GM12878 (cell line): ENCODE measurements at regions not wholly inside any gene's neighbourhood (a gene's known extent, or its start where the extent isn't known, plus 50 kb on each side); places are given as distances from the start of the nearest gene placed in this dataset.

Experiments used
- ATAC-seq: fragments of 200-7000 bp; cut with Tn5 transposase; 3 replicates; pipeline ENCODE4 v1.9.1; 2020; ENCODE audit warnings: mild to moderate bottlenecking, moderate library complexity
- BruUV-seq: library from RNA; stranded (reverse); fragments of 400-500 nt; replicated peaks from 2 replicates; lab custom pipeline; 2021; lab: Mats Ljungman, UMichigan
- CTCF ChIA-PET: fragments of 300-600 bp; sonication (Branson Sonifier 250); formaldehyde crosslinking; extraction: SDS; loops from one replicate; lab custom pipeline; 2021; ENCODE audit warnings: inconsistent platforms; lab: Yijun Ruan, JAX
- POLR2A ChIA-PET: fragments of 350-600 bp; formaldehyde crosslinking; extraction: SDS; loops from one replicate; lab custom pipeline; 2021; ENCODE audit warnings: inconsistent platforms; lab: Charles Lee
- RAD21 ChIA-PET: fragments of 300-600 bp; sonication (Branson Sonifier 250); formaldehyde crosslinking; loops from one replicate; lab custom pipeline; 2023; ENCODE audit warnings: antibody characterized with exemption; ENCODE audit not compliant: unreplicated experiment; lab: Charles Lee
- SMC1A ChIA-PET: fragments of 300-600 bp; sonication (Branson Sonifier 250); formaldehyde crosslinking; loops from one replicate; lab custom pipeline; 2023; ENCODE audit not compliant: unreplicated experiment, uncharacterized antibody; lab: Charles Lee
- DNase-seq: peaks from one replicate; pipeline ENCODE4 v3.0.0-alpha.2; 2011; ENCODE audit warnings: low read depth, low spot score
- FAIRE-seq: peaks from 3 replicates; lab custom pipeline; 2011; peaks lifted over from hg19 to GRCh38; lab: Jason Lieb, UNC
- H2AFZ ChIP-seq: 2 replicates; pipeline ENCODE4 v1.6.0; 2011; ENCODE audit warnings: low read depth, low read length, control low read depth; ENCODE audit not compliant: control insufficient read depth
- H3K27ac ChIP-seq: 2 replicates; pipeline ENCODE4 v1.5.1; 2011; ENCODE audit warnings: control low read depth; ENCODE audit not compliant: control insufficient read depth, insufficient read depth
- H3K27me3 ChIP-seq, 2 experiments: replicated peaks in 1 of 2; 2 replicates each; pipeline versions ENCODE4 v1.6.0 to v1.6.1; 2011; ENCODE audit warnings: low read length in 1 of 2; ENCODE audit not compliant: control insufficient read depth in 2 of 2, insufficient read depth in 2 of 2
- H3K36me3 ChIP-seq, 2 experiments: 2 replicates each; pipeline ENCODE4 v1.5.1; 2011; ENCODE audit warnings: low read length in 1 of 2; ENCODE audit not compliant: control insufficient read depth in 2 of 2, insufficient read depth in 2 of 2
- H3K4me1 ChIP-seq: 2 replicates; pipeline ENCODE4 v1.6.1; 2011; ENCODE audit warnings: mild to moderate bottlenecking, low read length, moderate library complexity, mixed read lengths; ENCODE audit not compliant: control insufficient read depth, insufficient read depth
- H3K4me2 ChIP-seq: 2 replicates; pipeline ENCODE4 v1.6.0; 2011; ENCODE audit warnings: control low read depth; ENCODE audit not compliant: control insufficient read depth, insufficient read depth
- H3K4me3 ChIP-seq: fragments of 200-600 bp; sonication (generic); 2 replicates; pipeline ENCODE4 v1.5.1; 2016
- H3K79me2 ChIP-seq: 2 replicates; pipeline ENCODE4 v1.6.0; 2011; ENCODE audit warnings: low read length; ENCODE audit not compliant: control insufficient read depth, insufficient read depth
- H3K9ac ChIP-seq: 2 replicates; pipeline ENCODE4 v1.8.0; 2011; ENCODE audit warnings: low read length, control low read depth, mixed read lengths; ENCODE audit not compliant: control insufficient read depth, insufficient read depth
- H3K9me3 ChIP-seq: replicated peaks from 3 replicates; pipeline ENCODE4 v1.5.1; 2011; ENCODE audit warnings: mild to moderate bottlenecking, low read length; ENCODE audit not compliant: control insufficient read depth, insufficient read depth
- H4K20me1 ChIP-seq: 2 replicates; pipeline ENCODE4 v1.6.0; 2011; ENCODE audit not compliant: control insufficient read depth, insufficient read depth
- CHD2 ChIP-seq: IDR thresholded peaks from 2 replicates; pipeline ENCODE4 v1.6.1; 2011; ENCODE audit warnings: low read depth, low read length, improper control_type of control experiment, borderline replicate concordance
- EED ChIP-seq: sonication (generic); IDR thresholded peaks from 2 replicates; pipeline ENCODE4 v1.6.1; 2016; ENCODE audit warnings: antibody characterized with exemption, low read depth
- JUNB ChIP-seq: IDR thresholded peaks from 2 replicates; pipeline ENCODE4 v1.6.1; 2016; ENCODE audit warnings: antibody characterized with exemption, mild to moderate bottlenecking
- MEF2A ChIP-seq: IDR thresholded peaks from 2 replicates; pipeline ENCODE4 v1.6.1; 2011; ENCODE audit warnings: low read depth, mild to moderate bottlenecking, low read length, moderate library complexity; ENCODE audit not compliant: insufficient read depth
- PML ChIP-seq: IDR thresholded peaks from 2 replicates; pipeline ENCODE4 v1.6.1; 2012; ENCODE audit warnings: low read length, inconsistent platforms
- RAD51 ChIP-seq: fragments of 450-650 bp; IDR thresholded peaks from 2 replicates; pipeline ENCODE4 v1.6.1; 2016; ENCODE audit warnings: moderate library complexity, mild to moderate bottlenecking, inconsistent platforms
- SIN3A ChIP-seq: IDR thresholded peaks from 2 replicates; pipeline ENCODE4 v1.6.1; 2012; ENCODE audit warnings: low read depth, low read length, improper control_type of control experiment
- SIX5 ChIP-seq: IDR thresholded peaks from 2 replicates; pipeline ENCODE4 v1.6.1; 2011; ENCODE audit warnings: mild to moderate bottlenecking, low read depth, low read length, moderate library complexity; ENCODE audit not compliant: severe bottlenecking
- STAT1 ChIP-seq: fragments of 450-650 bp; conservative IDR thresholded peaks from 2 replicates; pipeline ENCODE4 v1.6.1; 2014; ENCODE audit warnings: antibody characterized with exemption, mild to moderate bottlenecking
- YBX1 ChIP-seq: fragments of 450-650 bp; IDR thresholded peaks from 2 replicates; pipeline ENCODE4 v1.6.1; 2016; ENCODE audit warnings: antibody characterized with exemption
- YY1 ChIP-seq: IDR thresholded peaks from 2 replicates; pipeline ENCODE4 v1.6.1; 2011; ENCODE audit warnings: low read depth, mild to moderate bottlenecking, low read length
- WGBS: methylation state at CpG from one replicate; pipeline ENCODE4 v1.1.6; 2016; ENCODE audit warnings: low lambda C conversion rate; ENCODE audit not compliant: insufficient replicate concordance, insufficient coverage; ENCODE audit errors: missing lambda C conversion rate; 5-methylcytosine and 5-hydroxymethylcytosine counted together
- in situ Hi-C: fragments of 300-500 bp; cut with MboI; formaldehyde crosslinking; loops from 9 replicates; pipeline ENCODE4 v1.14.3; 2018; ENCODE audit warnings: mixed read lengths
- intact Hi-C: fragments of 100-400 bp; cut with micrococcal nuclease; formaldehyde crosslinking; loops from one replicate; pipeline ENCODE4 v1.14.2; 2022; ENCODE audit not compliant: unreplicated experiment

GRCh38 chr3:46096781-46097180 lies 69.5 kb upstream of the XCR1 start:
- H3K9me3 ChIP-seq = peaks cover 14% of the 10 kb centered on the region; the same call in 2 of the 3 replicates
- POLR2A ChIA-PET = interaction anchor here (0.8 to 3.4 kb wide), 4 partner anchors 8 to 270 kb away, joined by 3 to 18 read pairs (median 6); partner anchors contain the start of gene CCR1
- 64% methylated on average over 5 of the region's 5 CpGs for WGBS
- ATAC-seq (no peak), FAIRE-seq (no peak)
- in situ Hi-C loops = loop anchor here (5.0 kb wide), 1 partner anchor 111 kb away; the partner anchor contains the start of gene CCR1
- H3K4me2 ChIP-seq = no peak overlapping the region
- RAD21 ChIA-PET = interaction anchor here (1.5 to 20.1 kb wide), 3 partner anchors 111 to 274 kb away, joined by 4 to 396 read pairs (median 268); partner anchors contain the start of genes CCR1 and CCR5
- H3K4me1 ChIP-seq = peaks cover 75% of the 10 kb centered on the region
- H3K27me3 ChIP-seq = no peaks in the 10 kb centered on the region
- SMC1A ChIA-PET = interaction anchor here (1.3 to 23.6 kb wide), 7 partner anchors 8 to 277 kb away, joined by 3 to 581 read pairs (median 52); partner anchors contain the start of genes CCR1 and CCR5
- TF ChIP-seq EED = no peak
- no peak for TF ChIP-seq YY1
- no peak for TF ChIP-seq STAT1
- TF ChIP-seq PML = no peak
- no peak for TF ChIP-seq CHD2
- no peak for TF ChIP-seq SIX5
- TF ChIP-seq YBX1 = no peak
- TF ChIP-seq SIN3A = no peak
- no peak for TF ChIP-seq JUNB
- TF ChIP-seq RAD51 = no peak
- TF ChIP-seq MEF2A = no peak
- TF ChIP-seq, all 136 proteins: peak for 0
- CTCF ChIA-PET = interaction anchor here (1.2 to 21.8 kb wide), 5 partner anchors 8 to 119 kb away, joined by 4 to 396 read pairs (median 51); partner anchors contain the start of gene CCR1
- intact Hi-C loops = loop anchor here (10.0 kb wide), 1 partner anchor 438 kb away; no protein-coding TSS in a partner anchor
- Histone ChIP-seq H3K36me3 (no peaks in the 10 kb centered on the region), H2AFZ (no peak overlapping the region), H3K27ac (peak overlapping the region; percentile 94), H4K20me1 (no peaks in the 10 kb centered on the region), H3K9ac (no peak overlapping the region), H3K4me3 (no peak overlapping the region), H3K79me2 (no peaks in the 10 kb centered on the region)
- no TSS peak for BruUV-seq
- DNase-seq = no peak
